Esophagus (tissue), 2 donors: ENCODE measurements at regions not wholly inside any gene's neighbourhood (a gene's known extent, or its start where the extent isn't known, plus 50 kb on each side); places are given as distances from the start of the nearest gene placed in this dataset.

ENCODE experiments used
- H3K27ac ChIP-seq, 2 donors: one replicate each; pipeline ENCODE4 v1.5.1; 2013; ENCODE audit warnings: low read depth in 2 of 2, mild to moderate bottlenecking in 2 of 2, inconsistent platforms in 1 of 2, low read length in 1 of 2, moderate library complexity in 1 of 2
- H3K27me3 ChIP-seq, 2 donors: one replicate each; pipeline ENCODE4 v1.6.1; 2013; ENCODE audit warnings: low read length in 2 of 2, control low read depth in 1 of 2, mild to moderate bottlenecking in 1 of 2; ENCODE audit not compliant: insufficient read depth in 2 of 2, control insufficient read depth in 1 of 2
- H3K36me3 ChIP-seq, 2 donors: one replicate each; pipeline ENCODE4 v1.6.1; 2013; ENCODE audit warnings: low read length in 1 of 2; ENCODE audit not compliant: control insufficient read depth in 2 of 2, insufficient read depth in 2 of 2
- H3K4me1 ChIP-seq, 2 donors: one replicate each; pipeline ENCODE4 v1.6.1; 2013; ENCODE audit warnings: low read length in 1 of 2; ENCODE audit not compliant: control insufficient read depth in 2 of 2, insufficient read depth in 2 of 2
- H3K4me3 ChIP-seq, 2 donors: one replicate each; pipeline ENCODE4 v1.5.1; 2013; ENCODE audit warnings: low read length in 2 of 2, mild to moderate bottlenecking in 2 of 2, low read depth in 1 of 2, moderate library complexity in 1 of 2
- H3K9me3 ChIP-seq, 2 donors: one replicate each; pipeline ENCODE4 v1.6.1; 2013; ENCODE audit warnings: mild to moderate bottlenecking in 2 of 2, low read depth in 1 of 2, low read length in 1 of 2, moderate library complexity in 1 of 2; ENCODE audit not compliant: control insufficient read depth in 2 of 2, insufficient read depth in 1 of 2
- WGBS, 2 donors: extraction: QIAGEN DNeasy Blood & Tissue Kit; methylation state at CpG; one replicate each; pipeline ENCODE4 v1.1.7; 2013; 5-methylcytosine and 5-hydroxymethylcytosine counted together
- donor health status: healthy with polysubstance abuse.
- donor health status: Bipolar disorder and iron deficiency.

DNA sequence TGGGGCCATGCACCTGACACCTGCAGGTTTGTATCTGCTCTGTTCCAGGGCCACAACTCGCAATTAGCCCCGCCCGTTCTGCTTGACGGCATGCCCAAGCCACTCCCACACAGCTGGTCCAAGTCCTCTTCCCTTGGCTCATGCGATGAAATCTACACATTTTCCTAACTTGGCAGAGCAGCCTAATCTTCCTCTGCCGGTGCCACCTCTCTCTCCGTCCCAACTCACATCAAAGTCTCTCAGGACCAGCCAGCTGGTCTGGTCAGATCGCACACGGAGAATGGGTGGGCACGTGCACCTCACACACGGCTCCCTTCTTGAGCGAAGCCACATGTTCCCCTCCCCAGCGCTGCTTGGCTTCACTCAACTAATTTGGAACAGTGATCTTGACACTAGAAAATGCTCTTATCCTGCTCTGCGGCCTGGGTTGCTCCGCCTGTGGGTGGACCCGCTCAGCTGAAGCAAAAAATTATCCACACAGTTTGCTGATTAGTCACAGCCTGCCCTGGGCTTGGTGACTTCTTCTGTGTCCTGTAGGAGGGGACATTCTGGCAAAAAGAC, 176.7 kb downstream of the NRP2 start:
- Histone ChIP-seq H3K36me3 (no peaks in the 10 kb centered on the region), H3K4me3 (no peak overlapping the region), H3K27ac (peak overlapping the region in 1 of 2 donors; percentile 34), H3K9me3 (no peaks in the 10 kb centered on the region), H3K4me1 (peaks cover 0 to 9% of the 10 kb centered on the region in 2 donors), H3K27me3 (no peaks in the 10 kb centered on the region)
- WGBS, 2 donors: 30 to 34% methylated on average over 16 of the region's 16 CpGs

DNA sequence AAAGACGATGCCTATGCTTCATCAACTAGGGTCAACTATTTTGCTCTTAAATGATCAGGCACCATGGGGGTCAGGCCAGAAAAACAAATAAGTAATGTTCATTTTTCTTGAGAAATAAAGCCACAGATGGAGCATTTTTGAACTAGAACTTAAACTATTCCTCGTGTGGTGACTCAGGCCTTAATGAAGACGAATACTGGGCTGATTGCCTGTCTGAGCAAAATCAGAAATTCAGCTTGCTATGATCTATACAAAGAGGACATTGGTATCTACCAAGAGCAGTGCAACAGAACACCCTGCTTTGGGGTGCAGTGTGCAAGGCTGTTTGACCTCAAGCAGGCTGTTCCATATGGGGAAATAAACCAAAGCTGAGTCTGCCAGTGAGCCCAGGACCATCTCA, 176.0 kb downstream of the NRP2 start:
- H3K27ac ChIP-seq: no peak overlapping the region
- H3K4me1 ChIP-seq: peaks cover 0 to 9% of the 10 kb centered on the region in 2 donors
- 45 to 49% methylated on average over 3 of the region's 3 CpGs for WGBS, 2 donors
- H3K27me3 ChIP-seq: no peaks in the 10 kb centered on the region
- no peaks in the 10 kb centered on the region for H3K36me3 ChIP-seq
- no peaks in the 10 kb centered on the region for H3K9me3 ChIP-seq
- H3K4me3 ChIP-seq: no peak overlapping the region

DNA sequence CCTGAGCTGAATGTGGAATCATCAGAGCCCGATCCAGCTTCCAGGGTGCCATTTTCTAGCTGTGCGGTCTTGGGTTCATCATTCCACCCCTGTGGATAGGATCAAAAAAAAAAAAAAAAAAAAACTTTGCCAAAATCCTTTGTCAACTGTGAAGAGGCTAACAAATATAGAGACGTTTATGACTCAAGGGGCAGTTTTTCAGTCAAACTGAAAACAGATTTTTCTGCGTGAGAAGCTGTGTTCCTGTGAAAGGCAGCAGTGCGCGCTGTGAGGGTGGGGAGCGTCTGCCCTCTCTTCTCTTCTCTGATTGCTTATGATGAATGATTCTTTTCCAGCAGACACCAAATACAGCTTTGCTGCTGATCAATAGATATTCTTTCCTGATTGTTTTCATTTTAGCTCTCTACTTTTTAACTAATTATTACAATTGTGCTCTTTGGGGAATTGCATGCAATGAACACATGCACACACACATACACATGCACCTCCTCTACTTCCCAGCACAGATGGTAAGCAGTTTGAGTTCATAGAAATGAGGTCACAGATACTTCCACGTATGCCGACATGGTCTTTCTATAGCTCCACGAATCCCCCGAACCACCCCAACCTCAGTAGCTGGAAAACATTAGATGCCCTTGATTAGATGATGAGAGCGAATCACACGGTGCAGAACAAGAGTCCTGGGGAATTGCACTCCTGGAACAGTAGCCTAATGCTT, 175.4 kb downstream of the NRP2 start:
- peaks cover 0 to 9% of the 10 kb centered on the region in 2 donors for H3K4me1 ChIP-seq
- no peaks in the 10 kb centered on the region for H3K9me3 ChIP-seq
- 86 to 87% methylated on average over 13 of the region's 13 CpGs for WGBS, 2 donors
- H3K27ac ChIP-seq: no peak overlapping the region
- H3K27me3 ChIP-seq: no peaks in the 10 kb centered on the region
- no peaks in the 10 kb centered on the region for H3K36me3 ChIP-seq
- H3K4me3 ChIP-seq: no peak overlapping the region

- no peaks in the 10 kb centered on the region for H3K9me3 ChIP-seq
- peaks cover 0 to 2% of the 10 kb centered on the region in 2 donors for H3K4me1 ChIP-seq
- no peak overlapping the region for H3K27ac ChIP-seq
- H3K27me3 ChIP-seq: no peaks in the 10 kb centered on the region
- H3K36me3 ChIP-seq: no peaks in the 10 kb centered on the region
- 41 to 57% methylated on average over 3 of the region's 3 CpGs for WGBS, 2 donors
- no peak overlapping the region for H3K4me3 ChIP-seq
Measured at GRCh38 chr2:205852457-205852856, 170.2 kb downstream of the NRP2 start.

GRCh38 chr2:205850611-205851010, 168.3 kb downstream of the NRP2 start:
- peaks cover 0 to 2% of the 10 kb centered on the region in 2 donors for H3K4me1 ChIP-seq
- H3K9me3 ChIP-seq: no peaks in the 10 kb centered on the region
- H3K36me3 ChIP-seq: no peaks in the 10 kb centered on the region
- H3K4me3 ChIP-seq: no peak overlapping the region
- WGBS, 2 donors: 89 to 95% methylated on average over 5 of the region's 5 CpGs
- no peaks in the 10 kb centered on the region for H3K27me3 ChIP-seq
- H3K27ac ChIP-seq: no peak overlapping the region

DNA sequence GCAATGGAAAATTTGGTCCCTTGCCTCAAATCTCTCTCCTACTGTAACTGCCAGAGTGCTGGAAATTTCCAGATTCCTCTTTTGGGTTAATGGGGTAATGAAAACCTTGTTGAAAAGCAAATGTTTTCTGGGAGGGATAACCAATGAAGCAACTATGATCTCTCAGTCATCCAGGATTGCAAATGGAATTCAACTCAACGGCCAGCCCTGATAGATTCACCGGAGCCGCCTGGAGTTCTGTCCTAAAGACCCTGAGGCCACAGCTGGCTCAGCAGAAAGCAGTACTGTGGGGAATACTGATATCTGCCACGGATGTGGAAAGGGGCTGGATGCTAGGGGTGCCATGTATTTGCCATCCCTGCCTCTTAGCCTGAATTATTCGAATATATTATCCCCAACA, 167.8 kb downstream of the NRP2 start:
- no peaks in the 10 kb centered on the region for H3K36me3 ChIP-seq
- no peaks in the 10 kb centered on the region for H3K9me3 ChIP-seq
- no peaks in the 10 kb centered on the region for H3K27me3 ChIP-seq
- H3K27ac ChIP-seq: no peak overlapping the region
- 82 to 86% methylated on average over 5 of the region's 5 CpGs for WGBS, 2 donors
- peaks cover 0 to 2% of the 10 kb centered on the region in 2 donors for H3K4me1 ChIP-seq
- H3K4me3 ChIP-seq: no peak overlapping the region

DNA sequence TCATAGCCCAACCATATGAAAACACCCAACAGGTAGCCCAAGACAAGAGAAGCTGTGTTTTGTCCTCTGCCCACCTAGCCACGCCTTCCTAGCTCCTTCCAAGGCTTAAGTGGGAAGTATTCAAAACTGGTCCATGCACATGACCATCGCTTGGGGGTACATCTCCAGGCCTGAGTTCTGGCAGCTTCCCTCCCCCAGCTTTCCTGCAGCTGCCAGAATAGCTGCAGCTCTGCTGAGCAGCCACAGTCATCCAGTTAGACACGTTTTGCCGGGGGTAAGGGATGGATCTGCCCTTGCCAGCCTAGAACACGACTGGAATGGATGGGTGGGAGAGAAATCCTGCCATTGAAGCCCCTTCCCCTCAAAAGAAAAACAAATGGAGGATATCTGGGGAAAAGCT, 166.8 kb downstream of the NRP2 start:
- Histone ChIP-seq H3K4me3 (no peak overlapping the region), H3K4me1 (peaks cover 0 to 2% of the 10 kb centered on the region in 2 donors), H3K9me3 (no peaks in the 10 kb centered on the region), H3K36me3 (no peaks in the 10 kb centered on the region), H3K27me3 (no peaks in the 10 kb centered on the region), H3K27ac (no peak overlapping the region)
- WGBS, 2 donors: 40 to 43% methylated on average over 5 of the region's 5 CpGs

- no peak overlapping the region for H3K4me3 ChIP-seq
- no peaks in the 10 kb centered on the region for H3K9me3 ChIP-seq
- WGBS, 2 donors: 27 to 39% methylated on average over 4 of the region's 4 CpGs
- H3K36me3 ChIP-seq: no peaks in the 10 kb centered on the region
- no peaks in the 10 kb centered on the region for H3K27me3 ChIP-seq
- H3K4me1 ChIP-seq: peaks cover 0 to 2% of the 10 kb centered on the region in 2 donors
- no peak overlapping the region for H3K27ac ChIP-seq
Measured at GRCh38 chr2:205848601-205849000, 166.3 kb downstream of the NRP2 start.
